ENCODE measurements at regions not wholly inside any gene's neighbourhood (a gene's known extent, or its start where the extent isn't known, plus 50 kb on each side); places are given as distances from the start of the nearest gene placed in this dataset.

DNA sequence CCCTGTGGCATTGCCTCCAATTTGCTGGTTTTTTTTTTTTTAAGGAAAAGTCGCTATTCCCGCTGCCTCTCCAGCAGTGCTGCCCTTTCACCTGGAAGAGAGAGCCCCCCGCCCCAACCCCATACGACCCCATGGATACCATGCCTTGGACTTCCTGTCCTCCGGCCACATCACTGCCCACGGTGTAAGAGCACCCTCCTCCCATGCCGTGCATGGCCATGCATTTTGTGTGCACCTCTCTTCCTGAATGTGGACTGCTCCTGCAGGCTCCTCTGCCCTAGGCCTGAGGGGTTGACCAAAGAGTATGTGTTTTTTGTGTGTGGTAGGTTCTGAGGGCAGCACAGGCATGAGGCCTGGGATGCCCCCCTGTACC lies 65.6 kb upstream of the SPON1 start:
- TF ChIP-seq, protein P1, sequence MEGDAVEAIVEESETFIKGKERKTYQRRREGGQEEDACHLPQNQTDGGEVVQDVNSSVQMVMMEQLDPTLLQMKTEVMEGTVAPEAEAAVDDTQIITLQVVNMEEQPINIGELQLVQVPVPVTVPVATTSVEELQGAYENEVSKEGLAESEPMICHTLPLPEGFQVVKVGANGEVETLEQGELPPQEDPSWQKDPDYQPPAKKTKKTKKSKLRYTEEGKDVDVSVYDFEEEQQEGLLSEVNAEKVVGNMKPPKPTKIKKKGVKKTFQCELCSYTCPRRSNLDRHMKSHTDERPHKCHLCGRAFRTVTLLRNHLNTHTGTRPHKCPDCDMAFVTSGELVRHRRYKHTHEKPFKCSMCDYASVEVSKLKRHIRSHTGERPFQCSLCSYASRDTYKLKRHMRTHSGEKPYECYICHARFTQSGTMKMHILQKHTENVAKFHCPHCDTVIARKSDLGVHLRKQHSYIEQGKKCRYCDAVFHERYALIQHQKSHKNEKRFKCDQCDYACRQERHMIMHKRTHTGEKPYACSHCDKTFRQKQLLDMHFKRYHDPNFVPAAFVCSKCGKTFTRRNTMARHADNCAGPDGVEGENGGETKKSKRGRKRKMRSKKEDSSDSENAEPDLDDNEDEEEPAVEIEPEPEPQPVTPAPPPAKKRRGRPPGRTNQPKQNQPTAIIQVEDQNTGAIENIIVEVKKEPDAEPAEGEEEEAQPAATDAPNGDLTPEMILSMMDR (optimal IDR thresholded peaks at IDR 0.05 in 1 of 3, IDR thresholded peaks at IDR 0.05 in 1 of 3, conservative IDR thresholded peaks at IDR 0.05 in 1 of 3; ENCODE audit: extremely low read depth in 1 of 3, insufficient read depth in 2 of 3, low read length in 3 of 3) = no peak
- no peak for TF ChIP-seq EZH2 (IDR thresholded peaks at IDR 0.05; ENCODE audit: low read length)
